Umbilical cord (tissue), 1 donor: ENCODE measurements at regions not wholly inside any gene's neighbourhood (a gene's known extent, or its start where the extent isn't known, plus 50 kb on each side); places are given as distances from the start of the nearest gene placed in this dataset.
"Not testable (repeated sequence)": the region's sequence is repeated elsewhere in the genome, so short reads cannot be mapped to it uniquely, and the experiment has no call there.

Source experiments
- DNase-seq: peaks from one replicate; pipeline ENCODE4 v3.0.0-alpha.2; 2015; ENCODE audit warnings: low spot score

GRCh38 chr16:85220964-85221731 lies 108.9 kb upstream of the CIBAR2 start:
- no peak for DNase-seq

GRCh38 chr16:85221771-85222154 lies 109.5 kb upstream of the CIBAR2 start:
- no peak for DNase-seq

- no peak for DNase-seq
These were observed 110.0 kb upstream of the CIBAR2 start for GRCh38 chr16:85222155-85222863.

GRCh38 chr16:85225257-85225656 lies 113.0 kb upstream of the CIBAR2 start:
- peak; percentile 60 for DNase-seq

- no peak for DNase-seq
These were observed 113.4 kb upstream of the CIBAR2 start for GRCh38 chr16:85225721-85226120.

- no peak for DNase-seq
These were observed 115.0 kb upstream of the CIBAR2 start for GRCh38 chr16:85227084-85227945.

- DNase-seq: peak; percentile 64
These were observed 115.9 kb upstream of the CIBAR2 start for GRCh38 chr16:85227946-85228862.

GRCh38 chr16:85228970-85229430 lies 116.7 kb upstream of the CIBAR2 start:
- DNase-seq: no peak

GRCh38 chr16:85229869-85230462 lies 117.7 kb upstream of the CIBAR2 start:
- no peak for DNase-seq

- not testable (repeated sequence) for DNase-seq
These were observed 118.6 kb upstream of the CIBAR2 start for GRCh38 chr16:85230764-85231383.

- DNase-seq: peak; percentile 71
These were observed 119.7 kb upstream of the CIBAR2 start for GRCh38 chr16:85231959-85232358.

GRCh38 chr16:85232369-85233142 lies 120.3 kb upstream of the CIBAR2 start:
- DNase-seq: no peak

GRCh38 chr16:85233516-85233915 lies 121.2 kb upstream of the CIBAR2 start:
- DNase-seq: no peak

- DNase-seq: peak; percentile 94
These were observed 122.3 kb upstream of the CIBAR2 start for GRCh38 chr16:85234310-85235204.

- no peak for DNase-seq
These were observed 123.9 kb upstream of the CIBAR2 start for GRCh38 chr16:85235991-85236817.

- DNase-seq: no peak
These were observed 124.5 kb upstream of the CIBAR2 start for GRCh38 chr16:85236818-85237150.

- no peak for DNase-seq
These were observed 125.5 kb upstream of the CIBAR2 start for GRCh38 chr16:85237817-85238216.
